GM18873 (cell line): ENCODE measurements at regions not wholly inside any gene's neighbourhood (a gene's known extent, or its start where the extent isn't known, plus 50 kb on each side); places are given as distances from the start of the nearest gene placed in this dataset.

Experiments
- ATAC-seq: cut with Tn5 transposase; IDR thresholded peaks from one replicate; pipeline ENCODE4 v1.9.1; 2021; ENCODE audit warnings: mild to moderate bottlenecking, moderate library complexity, moderate number of reproducible peaks; ENCODE audit not compliant: unreplicated experiment, low FRiP score

- ATAC-seq = no peak
Measured at GRCh38 chr3:190252080-190252479, 70.2 kb downstream of the CLDN1 start.

- no peak for ATAC-seq
Measured at GRCh38 chr3:190249414-190249813, 72.8 kb downstream of the CLDN1 start.

- ATAC-seq = no peak
Measured at GRCh38 chr3:190242147-190242546, 80.1 kb downstream of the CLDN1 start.

GRCh38 chr3:190239325-190239724 is 82.9 kb downstream of the CLDN1 start:
- no peak for ATAC-seq

- ATAC-seq = no peak
Measured at GRCh38 chr3:190238871-190239270, 83.4 kb downstream of the CLDN1 start.

GRCh38 chr3:190234621-190235020 is 87.6 kb downstream of the CLDN1 start:
- ATAC-seq = no peak

GRCh38 chr3:190229632-190230424 is 92.4 kb downstream of the CLDN1 start:
- ATAC-seq = no peak

- ATAC-seq = no peak
Measured at GRCh38 chr3:190227064-190227463, 95.2 kb downstream of the CLDN1 start.

- no peak for ATAC-seq
Measured at GRCh38 chr3:190224863-190225692, 97.2 kb downstream of the CLDN1 start.

GRCh38 chr3:190224456-190224855 is 97.8 kb downstream of the CLDN1 start:
- no peak for ATAC-seq

- no peak for ATAC-seq
Measured at GRCh38 chr3:190222916-190223315, 99.3 kb downstream of the CLDN1 start.

GRCh38 chr3:190222360-190222759 is 99.9 kb downstream of the CLDN1 start:
- no peak for ATAC-seq

GRCh38 chr3:190220362-190220761 is 99.7 kb upstream of the P3H2 start:
- ATAC-seq = no peak

- ATAC-seq = no peak
Measured at GRCh38 chr3:190217081-190217480, 96.4 kb upstream of the P3H2 start.

- no peak for ATAC-seq
Measured at GRCh38 chr3:190213727-190214126, 93.0 kb upstream of the P3H2 start.

- ATAC-seq = no peak
Measured at GRCh38 chr3:190210608-190211007, 89.9 kb upstream of the P3H2 start.

- no peak for ATAC-seq
Measured at GRCh38 chr3:190209533-190209932, 88.8 kb upstream of the P3H2 start.

GRCh38 chr3:190208196-190208595 is 87.5 kb upstream of the P3H2 start:
- ATAC-seq = no peak

- peak; percentile 76 for ATAC-seq
Measured at GRCh38 chr3:190205739-190206138, 85.0 kb upstream of the P3H2 start.

- no peak for ATAC-seq
Measured at GRCh38 chr3:190204200-190204599, 83.5 kb upstream of the P3H2 start.

GRCh38 chr3:190197346-190197763 is 76.7 kb upstream of the P3H2 start:
- no peak for ATAC-seq

- no peak for ATAC-seq
Measured at GRCh38 chr3:190194506-190194905, 73.8 kb upstream of the P3H2 start.
